Breast epithelium (tissue), 4 donors: ENCODE measurements at regions not wholly inside any gene's neighbourhood (a gene's known extent, or its start where the extent isn't known, plus 50 kb on each side); places are given as distances from the start of the nearest gene placed in this dataset.
A peak's percentile ranks its signal among the peaks of the same experiment; 100 is the strongest.

Experiments
- DNase-seq, 2 donors: peaks; one replicate each; pipeline ENCODE4 v3.0.0-alpha.2; 2019; ENCODE audit warnings: low spot score in 2 of 2
- H3K27ac ChIP-seq, 2 donors: fragments of 200-600 bp; sonication (generic) in 1 of 2; one replicate each; pipeline ENCODE4 v1.5.1; 2016 to 2019; ENCODE audit warnings: mild to moderate bottlenecking in 1 of 2
- H3K27me3 ChIP-seq, 2 donors: fragments of 200-600 bp; sonication (generic) in 1 of 2; one replicate each; pipeline versions ENCODE4 v1.5.1 to v1.6.0; 2017 to 2019; ENCODE audit warnings: control low read depth in 1 of 2, mild to moderate bottlenecking in 1 of 2
- H3K36me3 ChIP-seq: fragments of 200-600 bp; one replicate; pipeline ENCODE4 v1.5.1; 2019
- H3K4me1 ChIP-seq, 2 donors: fragments of 200-600 bp; sonication (generic); one replicate each; pipeline ENCODE4 v1.5.1; 2016 to 2019; ENCODE audit warnings: control low read depth in 1 of 2
- H3K4me3 ChIP-seq, 3 donors: fragments of 200-600 bp; sonication (generic); 1 replicate in 2 of 3; 2 replicates in 1 of 3; pipeline ENCODE4 v1.5.1; 2016 to 2019; ENCODE audit warnings: mild to moderate bottlenecking in 3 of 3, moderate library complexity in 2 of 3
- H3K9me3 ChIP-seq, 2 donors: fragments of 200-600 bp; sonication (generic) in 1 of 2; one replicate each; pipeline ENCODE4 v1.5.1; 2016 to 2019; ENCODE audit warnings: control low read depth in 1 of 2
- POLR2A ChIP-seq: fragments of 450-650 bp; IDR thresholded peaks from one replicate; pipeline ENCODE4 v1.6.1; 2016; ENCODE audit warnings: antibody characterized with exemption, mild to moderate bottlenecking, moderate library complexity
- POLR2AphosphoS5 ChIP-seq, 3 donors: sonication (generic); formaldehyde crosslinking; IDR thresholded peaks; one replicate each; pipeline ENCODE4 v1.6.1; 2017; ENCODE audit warnings: antibody characterized with exemption in 3 of 3
- intact Hi-C: fragments of 100-400 bp; cut with DNase I; formaldehyde crosslinking; loops from one replicate; pipeline ENCODE4 v1.15.1; 2023; ENCODE audit warnings: low total_unique reads
- TF ChIP-seq, protein P1 (sequence below), 3 donors: fragments of 450-650 bp; IDR thresholded peaks; one replicate each; pipeline ENCODE4 v1.5.1; 2016 to 2017; ENCODE audit warnings: antibody characterized with exemption in 3 of 3, mild to moderate bottlenecking in 3 of 3, moderate library complexity in 3 of 3

DNA sequence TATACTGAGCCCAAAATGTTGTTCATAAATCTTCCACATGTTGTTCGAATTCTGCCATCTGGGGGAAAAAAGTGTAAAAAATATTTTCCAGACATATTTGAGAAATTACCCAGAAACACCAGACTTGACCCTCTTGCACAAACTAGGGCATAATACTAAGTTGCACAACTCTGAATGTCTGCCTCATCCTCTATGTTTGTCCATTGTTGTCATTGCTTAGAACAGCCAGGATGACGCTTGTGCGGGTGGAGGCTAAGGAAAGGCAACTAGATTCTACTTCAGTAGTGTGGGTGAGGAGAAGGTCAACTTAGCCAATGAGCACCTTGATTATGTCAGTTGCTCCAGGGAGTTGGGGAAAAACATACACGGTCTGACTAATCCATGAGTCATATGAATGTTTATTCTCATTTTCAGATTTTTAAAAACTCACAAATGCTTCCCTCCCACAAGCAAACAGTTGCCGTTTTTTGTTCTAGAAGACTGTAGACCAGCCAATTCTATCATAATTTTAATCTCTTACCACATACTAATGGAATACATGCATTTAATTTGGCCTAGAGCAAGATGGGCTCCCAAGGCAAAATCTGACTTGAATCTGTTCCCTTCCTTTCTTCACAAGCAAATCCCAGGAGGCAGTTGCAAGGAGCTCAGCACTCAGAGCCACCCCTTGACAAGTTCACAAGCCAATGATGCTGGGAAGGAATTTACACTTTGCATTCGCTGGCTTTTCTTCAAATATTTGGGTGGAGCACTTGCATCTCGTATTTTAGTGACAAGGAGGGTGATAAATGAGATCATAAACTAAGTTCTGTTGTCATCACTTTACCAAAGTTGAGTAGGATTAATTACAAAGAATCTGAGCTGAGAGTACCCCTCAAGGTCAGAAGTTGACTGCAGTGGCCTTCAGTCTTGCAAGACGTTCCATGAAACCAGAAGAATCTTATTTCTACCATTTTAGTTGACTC, 163.2 kb upstream of the TWIST2 start:
- Histone ChIP-seq H3K4me1 (no peaks in the 10 kb centered on the region), H3K27me3 (no peaks in the 10 kb centered on the region), H3K36me3 (no peaks in the 10 kb centered on the region), H3K27ac (peak overlapping the region; percentile 81 to 84), H3K9me3 (no peaks in the 10 kb centered on the region), H3K4me3 (no peak overlapping the region)
- peak in 1 of 2 donors; percentile 76 for DNase-seq
- no peak for TF ChIP-seq POLR2A
- TF ChIP-seq POLR2AphosphoS5 (IDR thresholded peaks at IDR 0.05) = peak; percentile 76 to 90 (median 78)
- TF ChIP-seq, protein P1, sequence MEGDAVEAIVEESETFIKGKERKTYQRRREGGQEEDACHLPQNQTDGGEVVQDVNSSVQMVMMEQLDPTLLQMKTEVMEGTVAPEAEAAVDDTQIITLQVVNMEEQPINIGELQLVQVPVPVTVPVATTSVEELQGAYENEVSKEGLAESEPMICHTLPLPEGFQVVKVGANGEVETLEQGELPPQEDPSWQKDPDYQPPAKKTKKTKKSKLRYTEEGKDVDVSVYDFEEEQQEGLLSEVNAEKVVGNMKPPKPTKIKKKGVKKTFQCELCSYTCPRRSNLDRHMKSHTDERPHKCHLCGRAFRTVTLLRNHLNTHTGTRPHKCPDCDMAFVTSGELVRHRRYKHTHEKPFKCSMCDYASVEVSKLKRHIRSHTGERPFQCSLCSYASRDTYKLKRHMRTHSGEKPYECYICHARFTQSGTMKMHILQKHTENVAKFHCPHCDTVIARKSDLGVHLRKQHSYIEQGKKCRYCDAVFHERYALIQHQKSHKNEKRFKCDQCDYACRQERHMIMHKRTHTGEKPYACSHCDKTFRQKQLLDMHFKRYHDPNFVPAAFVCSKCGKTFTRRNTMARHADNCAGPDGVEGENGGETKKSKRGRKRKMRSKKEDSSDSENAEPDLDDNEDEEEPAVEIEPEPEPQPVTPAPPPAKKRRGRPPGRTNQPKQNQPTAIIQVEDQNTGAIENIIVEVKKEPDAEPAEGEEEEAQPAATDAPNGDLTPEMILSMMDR (IDR thresholded peaks at IDR 0.05) = no peak
- intact Hi-C loops = no loop called here

DNA sequence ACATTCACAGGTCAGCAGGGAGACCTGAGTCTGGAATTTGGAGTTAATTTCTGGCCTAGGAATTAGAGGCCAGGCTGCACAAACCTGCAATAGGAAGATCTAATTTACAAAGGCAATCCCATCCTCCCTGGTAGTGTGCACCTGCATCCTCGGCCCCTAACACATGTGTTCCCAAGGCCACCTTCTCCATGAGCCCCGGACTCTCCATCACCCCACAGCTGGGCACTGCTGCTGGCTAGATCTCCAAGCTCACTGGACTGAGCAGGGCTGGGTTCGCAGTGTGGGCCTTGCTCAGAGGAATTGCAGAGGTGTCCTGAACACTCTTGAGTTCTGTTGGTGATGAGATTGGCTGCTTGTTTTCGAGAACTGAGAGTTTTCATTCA, 162.6 kb upstream of the TWIST2 start:
- no peaks in the 10 kb centered on the region for H3K9me3 ChIP-seq
- H3K4me3 ChIP-seq = no peak overlapping the region
- DNase-seq = no peak
- no peaks in the 10 kb centered on the region for H3K36me3 ChIP-seq
- H3K4me1 ChIP-seq = no peaks in the 10 kb centered on the region
- H3K27me3 ChIP-seq = no peaks in the 10 kb centered on the region
- intact Hi-C loops = no loop called here
- peak overlapping the region; percentile 81 to 84 for H3K27ac ChIP-seq
- TF ChIP-seq, protein P1 (IDR thresholded peaks at IDR 0.05) = no peak

DNA sequence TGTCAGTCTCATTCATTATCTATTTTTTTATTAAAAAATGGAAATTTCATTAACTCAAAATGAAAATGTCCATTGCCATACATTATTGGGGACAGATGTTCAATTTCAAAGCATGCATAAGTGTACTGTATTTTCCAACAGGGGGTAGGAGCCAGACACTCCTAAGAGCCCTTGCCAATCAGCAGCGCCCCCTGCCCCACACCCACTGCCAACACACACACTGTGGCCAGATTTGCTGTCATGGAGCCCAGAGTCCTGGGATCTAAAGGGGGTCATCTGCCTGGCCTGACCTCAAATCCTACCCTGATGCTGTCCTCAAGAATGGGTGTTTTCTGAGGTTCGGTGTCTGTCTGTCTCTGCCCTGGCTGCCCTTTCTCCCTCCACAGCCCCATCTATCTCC, 162.2 kb upstream of the TWIST2 start:
- Histone ChIP-seq H3K4me3 (no peak overlapping the region), H3K4me1 (no peaks in the 10 kb centered on the region), H3K9me3 (no peaks in the 10 kb centered on the region), H3K27ac (peak overlapping the region; percentile 26 to 81), H3K36me3 (no peaks in the 10 kb centered on the region), H3K27me3 (no peaks in the 10 kb centered on the region)
- intact Hi-C loops = no loop called here
- TF ChIP-seq POLR2A (no peak), POLR2AphosphoS5 (IDR thresholded peaks at IDR 0.05) (no peak)
- TF ChIP-seq, protein P1 (IDR thresholded peaks at IDR 0.05) = no peak
- no peak for DNase-seq

DNA sequence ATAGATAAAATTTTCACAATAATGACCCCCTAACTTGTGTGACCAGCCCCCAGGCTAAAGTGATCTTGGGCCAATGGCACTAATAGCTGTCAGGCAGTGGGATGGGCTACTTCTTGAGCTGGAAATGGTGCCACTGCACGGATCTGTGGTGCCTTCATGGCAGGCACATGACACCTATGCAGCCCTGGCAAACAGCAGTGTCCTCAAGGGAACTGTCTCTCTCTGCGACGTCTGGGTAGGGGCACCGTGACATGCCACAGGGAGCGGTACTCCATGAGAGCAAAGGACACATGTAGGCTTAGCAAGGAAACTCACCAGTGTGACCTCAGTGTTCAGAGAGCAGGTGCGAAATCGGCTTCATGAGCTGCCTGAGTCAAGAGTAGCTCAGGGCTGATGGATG, 161.7 kb upstream of the TWIST2 start:
- DNase-seq = no peak
- peak overlapping the region in 1 of 2 donors; percentile 81 for H3K27ac ChIP-seq
- H3K27me3 ChIP-seq = no peaks in the 10 kb centered on the region
- H3K4me3 ChIP-seq = no peak overlapping the region
- intact Hi-C loops = no loop called here
- H3K36me3 ChIP-seq = no peaks in the 10 kb centered on the region
- H3K4me1 ChIP-seq = no peaks in the 10 kb centered on the region
- H3K9me3 ChIP-seq = no peaks in the 10 kb centered on the region
- TF ChIP-seq POLR2A (no peak), POLR2AphosphoS5 (IDR thresholded peaks at IDR 0.05) (no peak)
- TF ChIP-seq, protein P1 (IDR thresholded peaks at IDR 0.05) = no peak
